Endodermal cell (in vitro differentiated cells): ENCODE measurements at regions not wholly inside any gene's neighbourhood (a gene's known extent, or its start where the extent isn't known, plus 50 kb on each side); places are given as distances from the start of the nearest gene placed in this dataset.

Experiments used
- DNase-seq: peaks from one replicate; pipeline ENCODE4 v3.0.0-alpha.2; 2017
- H3K27ac ChIP-seq: 2 replicates; pipeline ENCODE4 v1.5.1; 2013; ENCODE audit warnings: mild to moderate bottlenecking, low read depth, low read length, moderate library complexity
- H3K27me3 ChIP-seq: 2 replicates; pipeline ENCODE4 v1.6.1; 2013; ENCODE audit warnings: mild to moderate bottlenecking, low read length, moderate library complexity; ENCODE audit not compliant: insufficient read depth, control insufficient read depth, poor library complexity, severe bottlenecking
- H3K36me3 ChIP-seq: 2 replicates; pipeline ENCODE4 v1.7.0; 2013; ENCODE audit warnings: mild to moderate bottlenecking, low read length, moderate library complexity; ENCODE audit not compliant: control insufficient read depth, insufficient read depth
- H3K4me1 ChIP-seq: one replicate; pipeline ENCODE4 v1.7.0; 2013; ENCODE audit warnings: low read length; ENCODE audit not compliant: control insufficient read depth, insufficient read depth
- H3K4me3 ChIP-seq: 2 replicates; pipeline ENCODE4 v1.5.1; 2013; ENCODE audit warnings: mild to moderate bottlenecking, low read length, moderate library complexity
- H3K9ac ChIP-seq: 2 replicates; pipeline ENCODE4 v1.6.1; 2013; ENCODE audit warnings: mild to moderate bottlenecking, low read length, moderate library complexity; ENCODE audit not compliant: poor library complexity, severe bottlenecking; ENCODE audit errors: extremely low read depth
- H3K9me3 ChIP-seq: 2 replicates; pipeline ENCODE4 v1.6.1; 2013; ENCODE audit warnings: mild to moderate bottlenecking, low read length, moderate library complexity; ENCODE audit not compliant: control insufficient read depth
- H3K27ac Mint-ChIP-seq: 2 replicates; pipeline ENCODE4 v1.8.0; 2020; ENCODE audit warnings: mixed read lengths
- H3K27me3 Mint-ChIP-seq: 2 replicates; pipeline ENCODE4 v1.8.0; 2021; ENCODE audit warnings: mild to moderate bottlenecking, mixed read lengths; ENCODE audit not compliant: insufficient read depth
- H3K36me3 Mint-ChIP-seq: 2 replicates; pipeline ENCODE4 v1.8.0; 2020; ENCODE audit warnings: low read depth, mixed read lengths
- H3K4me1 Mint-ChIP-seq: 2 replicates; pipeline ENCODE4 v1.8.0; 2020; ENCODE audit warnings: mixed read lengths
- H3K4me3 Mint-ChIP-seq: 2 replicates; pipeline ENCODE4 v1.8.0; 2020; ENCODE audit warnings: mild to moderate bottlenecking, moderate library complexity, mixed read lengths
- H3K9me3 Mint-ChIP-seq: 2 replicates; pipeline ENCODE4 v1.8.0; 2020; ENCODE audit warnings: mild to moderate bottlenecking, mixed read lengths
- WGBS, 2 experiments: methylation state at CpG; one replicate each; pipeline versions ENCODE4 v1.1.5 to v1.1.7; 2013; ENCODE audit warnings: missing lambda C conversion rate in 2 of 2, mixed read lengths in 1 of 2; ENCODE audit not compliant: insufficient coverage in 1 of 2, insufficient read length in 1 of 2; 5-methylcytosine and 5-hydroxymethylcytosine counted together
- TF ChIP-seq, protein P1 (sequence below): fragments of 200-600 bp; sonication (generic); conservative IDR thresholded peaks from 2 replicates; pipeline ENCODE4 v1.5.0; 2021; ENCODE audit warnings: antibody characterized with exemption, mild to moderate bottlenecking

DNA sequence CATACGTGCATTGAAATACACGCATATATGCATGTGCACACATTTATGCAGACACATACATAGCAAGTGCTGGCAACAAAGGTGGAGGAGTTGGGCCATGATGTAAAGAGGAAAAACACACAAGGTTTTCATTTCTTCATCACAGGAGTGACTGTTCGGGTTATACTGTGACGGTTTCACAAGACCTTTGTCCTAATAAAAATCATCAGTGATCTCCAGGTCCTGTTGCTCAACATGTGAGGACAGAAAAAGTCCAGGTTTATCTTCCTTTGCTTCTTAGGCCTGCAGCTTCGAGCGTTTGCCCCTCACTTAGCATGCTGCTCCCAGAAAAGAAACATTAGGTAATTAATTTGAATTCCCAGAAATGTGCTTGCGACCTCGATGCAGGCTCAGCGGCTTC is 1260.0 kb upstream of the TMEM132C start:
- H3K4me3 Mint-ChIP-seq, result no peak overlapping the region
- H3K4me1 Mint-ChIP-seq, result peaks cover 6% of the 10 kb centered on the region
- Histone ChIP-seq H3K4me3 (no peak overlapping the region), H3K4me1 (no peaks in the 10 kb centered on the region), H3K27ac (no peak overlapping the region), H3K27me3 (no peaks in the 10 kb centered on the region), H3K36me3 (no peaks in the 10 kb centered on the region), H3K9me3 (no peaks in the 10 kb centered on the region), H3K9ac (no peak overlapping the region)
- TF ChIP-seq, protein P1, sequence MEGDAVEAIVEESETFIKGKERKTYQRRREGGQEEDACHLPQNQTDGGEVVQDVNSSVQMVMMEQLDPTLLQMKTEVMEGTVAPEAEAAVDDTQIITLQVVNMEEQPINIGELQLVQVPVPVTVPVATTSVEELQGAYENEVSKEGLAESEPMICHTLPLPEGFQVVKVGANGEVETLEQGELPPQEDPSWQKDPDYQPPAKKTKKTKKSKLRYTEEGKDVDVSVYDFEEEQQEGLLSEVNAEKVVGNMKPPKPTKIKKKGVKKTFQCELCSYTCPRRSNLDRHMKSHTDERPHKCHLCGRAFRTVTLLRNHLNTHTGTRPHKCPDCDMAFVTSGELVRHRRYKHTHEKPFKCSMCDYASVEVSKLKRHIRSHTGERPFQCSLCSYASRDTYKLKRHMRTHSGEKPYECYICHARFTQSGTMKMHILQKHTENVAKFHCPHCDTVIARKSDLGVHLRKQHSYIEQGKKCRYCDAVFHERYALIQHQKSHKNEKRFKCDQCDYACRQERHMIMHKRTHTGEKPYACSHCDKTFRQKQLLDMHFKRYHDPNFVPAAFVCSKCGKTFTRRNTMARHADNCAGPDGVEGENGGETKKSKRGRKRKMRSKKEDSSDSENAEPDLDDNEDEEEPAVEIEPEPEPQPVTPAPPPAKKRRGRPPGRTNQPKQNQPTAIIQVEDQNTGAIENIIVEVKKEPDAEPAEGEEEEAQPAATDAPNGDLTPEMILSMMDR, result no peak
- DNase-seq, result no peak
- H3K36me3 Mint-ChIP-seq, result no peaks in the 10 kb centered on the region
- no peaks in the 10 kb centered on the region for H3K9me3 Mint-ChIP-seq
- H3K27ac Mint-ChIP-seq, result no peak overlapping the region
- 80 to 83% methylated on average over 8 to 9 of the region's 9 CpGs for WGBS, 2 experiments
- no peaks in the 10 kb centered on the region for H3K27me3 Mint-ChIP-seq

DNA sequence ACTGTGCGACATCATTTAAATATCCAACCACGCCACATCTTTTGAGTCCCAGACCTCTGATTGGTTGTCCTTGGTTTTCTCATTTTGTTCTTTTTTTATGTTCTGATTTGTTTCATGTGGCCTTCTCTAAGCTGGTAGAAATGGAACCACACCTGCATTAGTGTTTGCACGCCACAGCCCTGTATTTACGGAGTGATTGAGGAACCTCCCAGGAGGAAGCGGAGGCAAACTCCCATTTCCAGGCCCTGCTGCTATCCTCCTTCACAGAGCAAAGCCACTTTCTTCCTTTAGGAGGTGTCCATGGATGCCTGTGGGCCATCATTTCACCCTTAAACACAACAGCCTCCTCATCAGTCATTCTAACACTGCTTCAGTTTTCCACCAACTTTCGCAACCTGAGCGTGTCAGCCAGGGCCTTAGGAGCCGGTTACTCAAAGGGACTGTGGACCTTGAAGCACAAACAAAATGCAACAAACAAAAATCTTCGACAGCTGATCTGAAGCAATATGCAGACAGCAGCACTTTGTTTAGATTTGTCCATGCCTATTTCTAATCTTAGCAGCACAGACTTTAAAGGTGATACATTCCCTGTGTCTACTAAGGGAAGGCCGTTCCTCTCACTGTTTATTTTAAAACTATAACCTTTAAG is 1258.1 kb upstream of the TMEM132C start:
- Mint-ChIP-seq H3K4me3 (no peak overlapping the region), H3K27me3 (no peaks in the 10 kb centered on the region), H3K27ac (no peak overlapping the region), H3K36me3 (no peaks in the 10 kb centered on the region), H3K9me3 (no peaks in the 10 kb centered on the region), H3K4me1 (peaks cover 4% of the 10 kb centered on the region)
- no peak for DNase-seq
- TF ChIP-seq, protein P1, result no peak
- H3K9ac ChIP-seq, result no peak overlapping the region
- H3K27me3 ChIP-seq, result no peaks in the 10 kb centered on the region
- H3K27ac ChIP-seq, result no peak overlapping the region
- no peaks in the 10 kb centered on the region for H3K4me1 ChIP-seq
- 87 to 91% methylated on average over 4 to 9 of the region's 10 CpGs for WGBS, 2 experiments
- H3K36me3 ChIP-seq, result no peaks in the 10 kb centered on the region
- H3K9me3 ChIP-seq, result no peaks in the 10 kb centered on the region
- H3K4me3 ChIP-seq, result no peak overlapping the region

DNA sequence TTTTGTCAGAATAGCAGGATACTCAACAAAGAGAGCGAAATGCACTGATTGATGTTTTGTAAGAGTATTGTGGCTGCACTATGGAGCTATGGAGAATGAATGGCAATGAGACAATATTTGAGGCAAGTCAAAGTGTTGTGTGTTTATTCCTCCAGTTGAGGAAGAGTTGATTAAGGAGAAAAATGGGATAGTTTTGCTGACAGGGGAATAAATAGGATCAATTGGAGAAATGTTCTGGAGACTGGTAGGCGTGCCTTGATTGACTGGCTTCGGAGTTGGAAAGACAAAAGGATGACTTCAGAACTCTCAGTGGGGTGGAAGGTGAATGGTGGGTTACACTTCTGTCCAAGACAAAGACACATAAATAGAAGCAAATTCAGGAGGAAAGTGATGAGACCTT is 1254.9 kb upstream of the TMEM132C start:
- no peaks in the 10 kb centered on the region for H3K4me1 ChIP-seq
- no peak for DNase-seq
- Mint-ChIP-seq H3K36me3 (no peaks in the 10 kb centered on the region), H3K9me3 (no peaks in the 10 kb centered on the region), H3K27me3 (no peaks in the 10 kb centered on the region), H3K4me3 (no peak overlapping the region), H3K4me1 (no peaks in the 10 kb centered on the region), H3K27ac (no peak overlapping the region)
- TF ChIP-seq, protein P1, result no peak
- H3K4me3 ChIP-seq, result no peak overlapping the region
- H3K36me3 ChIP-seq, result no peaks in the 10 kb centered on the region
- 83 to 100% methylated on average over 1 to 3 of the region's 3 CpGs for WGBS, 2 experiments
- no peaks in the 10 kb centered on the region for H3K27me3 ChIP-seq
- no peaks in the 10 kb centered on the region for H3K9me3 ChIP-seq
- no peak overlapping the region for H3K27ac ChIP-seq
- H3K9ac ChIP-seq, result no peak overlapping the region
